Left colon (tissue), 2 donors: ENCODE measurements at regions not wholly inside any gene's neighbourhood (a gene's known extent, or its start where the extent isn't known, plus 50 kb on each side); places are given as distances from the start of the nearest gene placed in this dataset.
"Not testable (repeated sequence)": the region's sequence is repeated elsewhere in the genome, so short reads cannot be mapped to it uniquely, and the experiment has no call there.

ENCODE experiments used
- ATAC-seq: fragments of 200-7000 bp; cut with Tn5 transposase; one replicate; pipeline ENCODE4 v1.9.1; 2020; ENCODE audit warnings: mild to moderate bottlenecking, moderate library complexity
- DNase-seq, 2 donors: peaks; one replicate each; pipeline ENCODE4 v3.0.0-alpha.2; 2020
- intact Hi-C, 2 donors: fragments of 100-400 bp; cut with DNase I in 1 of 2; cut with micrococcal nuclease in 1 of 2; formaldehyde crosslinking; loops; one replicate each; pipeline versions ENCODE4 v1.11.2 to v1.14.0; 2022; cut with DNase I, micrococcal nuclease
- donor health status: DM: no; HTN: no; CAD: no.
- donor health status: DM: yes; HTN: yes; CAD: no.

DNA sequence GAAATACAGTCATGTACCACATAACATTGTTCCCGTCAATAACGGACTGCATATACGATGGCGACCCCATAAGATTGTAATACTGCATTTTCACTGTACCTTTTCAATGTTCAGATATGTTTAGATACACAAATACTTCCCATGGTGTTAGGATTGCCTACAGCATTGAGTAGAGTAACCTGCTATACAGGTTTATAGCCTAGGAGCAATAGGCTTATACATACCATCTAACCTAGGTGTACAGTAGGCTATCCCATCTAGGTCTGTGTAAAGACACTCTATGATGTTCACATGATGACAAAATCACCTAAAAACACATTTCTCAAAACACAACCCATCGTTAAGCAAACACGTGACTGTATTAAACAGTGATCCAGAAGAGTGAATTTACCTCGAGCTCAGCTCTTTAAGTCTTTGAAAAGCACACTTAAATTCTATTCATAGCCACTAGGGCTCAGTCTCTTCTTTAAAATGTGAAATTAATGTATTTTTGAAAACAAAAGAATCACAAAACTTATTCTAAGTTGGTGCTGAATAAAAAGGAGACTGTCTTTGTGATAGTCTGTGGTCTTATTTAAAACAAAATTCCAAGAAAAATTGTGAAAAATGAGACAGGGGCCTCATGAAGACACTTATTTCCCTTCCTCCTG lies 239.1 kb upstream of the ARID2 start:
- ATAC-seq (no peak), DNase-seq (no peak)
- intact Hi-C loops, result no loop called here

DNA sequence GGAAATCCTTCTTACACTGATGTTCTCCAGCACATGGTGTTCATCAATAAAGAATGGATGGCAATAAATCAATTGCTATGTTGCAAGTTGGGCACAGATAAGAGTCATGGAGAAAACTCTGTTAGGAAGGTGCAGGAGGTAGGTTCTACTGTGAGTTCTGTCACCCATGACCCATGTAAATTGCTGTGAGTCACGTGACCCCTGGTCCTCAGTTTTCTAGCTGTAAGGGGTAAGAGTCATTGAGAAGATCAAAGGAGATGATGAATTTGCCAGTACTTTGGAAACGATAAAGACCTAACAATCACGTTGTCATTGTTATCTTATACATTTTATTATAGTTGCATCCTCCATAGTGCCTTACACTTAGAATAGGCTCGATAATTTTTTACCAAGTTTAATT lies 235.2 kb upstream of the ARID2 start:
- intact Hi-C loops, result no loop called here
- DNase-seq (no peak), ATAC-seq (no peak)

DNA sequence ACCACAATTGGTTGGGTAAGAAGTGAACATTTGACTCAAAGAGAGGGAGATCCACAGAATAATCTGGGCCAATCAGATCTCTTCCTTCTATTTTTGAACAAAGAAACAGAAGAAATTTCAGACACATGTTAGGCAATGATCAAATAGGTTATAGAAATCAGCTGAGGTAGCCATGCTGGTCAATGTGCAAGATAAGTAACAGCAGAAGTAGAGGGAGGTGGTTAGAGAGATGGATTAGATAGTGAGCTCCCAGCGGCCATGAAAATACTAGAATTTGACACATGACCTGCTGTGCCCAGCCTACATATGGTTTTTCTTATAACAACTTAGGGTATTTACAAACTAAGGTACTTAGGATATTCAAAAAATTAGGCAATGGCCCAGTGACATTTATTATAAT lies 230.9 kb upstream of the ARID2 start:
- no peak for ATAC-seq
- intact Hi-C loops, result no loop called here
- DNase-seq, result no peak

- DNase-seq, result no peak
- intact Hi-C loops, result no loop called here
- ATAC-seq, result no peak
Measured at GRCh38 chr12:45502481-45503128, 226.9 kb upstream of the ARID2 start.

GRCh38 chr12:45503899-45504298 lies 225.6 kb upstream of the ARID2 start:
- intact Hi-C loops, result no loop called here
- no peak for ATAC-seq
- no peak for DNase-seq

- intact Hi-C loops, result no loop called here
- DNase-seq (no peak), ATAC-seq (no peak)
Measured at GRCh38 chr12:45504316-45505010, 225.0 kb upstream of the ARID2 start.

DNA sequence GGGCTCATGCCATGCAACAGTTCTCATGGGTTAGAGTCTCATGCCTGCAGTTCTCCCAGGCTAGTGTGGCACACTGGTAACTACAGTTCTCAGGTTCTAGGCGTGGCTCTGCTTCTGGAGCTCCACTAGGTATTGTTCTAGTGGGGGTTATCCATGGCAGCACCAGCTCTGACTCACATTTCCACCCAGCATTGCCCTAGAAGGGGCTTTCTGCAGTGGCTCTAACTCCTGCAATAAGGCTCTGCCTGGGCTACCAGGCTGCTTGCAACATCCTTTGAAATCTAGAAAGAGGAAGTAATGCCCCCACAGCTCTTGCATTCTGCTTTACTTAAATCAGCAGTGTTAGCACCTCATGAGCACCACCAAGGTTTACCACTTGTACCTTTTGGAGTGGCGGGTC lies 220.3 kb upstream of the ARID2 start:
- no peak for DNase-seq
- no peak for ATAC-seq
- intact Hi-C loops, result no loop called here

- intact Hi-C loops, result no loop called here
- ATAC-seq, result no peak
- DNase-seq, result no peak
Measured at GRCh38 chr12:45509621-45510020, 219.9 kb upstream of the ARID2 start.

DNA sequence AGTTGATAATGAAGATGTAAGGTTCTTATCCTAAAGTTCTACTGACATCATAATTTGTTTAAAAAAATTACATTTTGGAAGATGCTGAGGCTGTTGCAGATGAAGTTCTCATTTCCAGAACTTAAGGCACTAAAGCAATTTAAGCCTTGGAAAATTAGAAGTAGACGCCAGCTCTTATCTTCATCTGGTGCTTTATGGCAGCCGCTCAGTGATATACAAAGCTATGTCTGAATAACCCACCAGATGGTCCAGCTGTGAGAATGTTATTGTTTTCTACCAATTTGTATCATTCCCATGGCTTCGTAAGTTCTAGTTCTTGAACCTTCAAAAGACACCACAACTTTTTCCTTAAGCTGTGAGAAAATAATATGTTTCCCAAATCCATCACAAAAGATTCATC lies 212.1 kb upstream of the ARID2 start:
- intact Hi-C loops, result no loop called here
- no peak for DNase-seq

DNA sequence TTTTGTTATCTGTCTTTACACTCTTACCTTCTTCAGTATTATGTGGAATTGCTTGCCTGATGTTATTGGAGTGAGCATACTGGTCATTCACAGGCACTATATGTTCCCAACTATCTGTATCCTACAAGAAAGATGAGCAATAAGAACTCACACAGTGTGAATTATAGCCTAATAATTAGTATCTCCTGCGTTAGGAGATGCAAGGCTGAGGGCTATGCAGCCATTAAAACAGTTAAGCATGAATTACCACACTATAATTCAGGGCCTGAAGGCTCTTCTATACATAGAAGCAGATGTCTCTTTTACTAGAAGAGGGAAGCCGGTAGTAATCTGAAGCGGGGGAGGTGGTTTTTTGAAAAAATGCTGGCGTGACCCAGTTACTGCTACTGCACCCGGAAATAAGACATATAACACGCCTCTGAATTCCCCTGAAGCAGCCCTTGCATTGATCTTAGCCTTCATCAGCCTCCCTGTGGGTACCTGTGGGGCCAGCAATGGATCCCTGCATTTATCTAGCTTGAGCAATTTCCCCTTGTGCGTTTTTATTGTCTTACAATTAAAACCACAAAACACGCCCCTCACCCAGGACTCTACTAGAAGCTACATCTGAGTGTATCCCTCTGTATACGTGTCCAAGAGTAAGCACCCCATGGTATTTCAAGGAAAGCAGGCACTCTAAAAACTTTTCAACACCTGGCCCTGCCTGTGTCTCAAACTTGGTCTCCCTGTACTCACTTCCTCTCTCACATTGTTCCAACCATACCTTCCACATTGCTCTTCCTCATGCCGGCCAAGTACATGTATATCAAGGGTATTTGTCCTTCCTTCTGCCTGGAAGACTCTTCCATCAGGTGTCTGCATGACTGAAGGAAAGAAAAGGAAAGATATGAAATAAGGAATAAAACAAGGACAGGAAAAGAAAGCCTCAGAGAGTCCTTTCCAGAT lies 210.9 kb upstream of the ARID2 start:
- intact Hi-C loops, result no loop called here
- DNase-seq, result no peak
- no peak for ATAC-seq

More for the DNA sequence above, 212.1 kb upstream of the ARID2 start:
- ATAC-seq, result no peak

DNA sequence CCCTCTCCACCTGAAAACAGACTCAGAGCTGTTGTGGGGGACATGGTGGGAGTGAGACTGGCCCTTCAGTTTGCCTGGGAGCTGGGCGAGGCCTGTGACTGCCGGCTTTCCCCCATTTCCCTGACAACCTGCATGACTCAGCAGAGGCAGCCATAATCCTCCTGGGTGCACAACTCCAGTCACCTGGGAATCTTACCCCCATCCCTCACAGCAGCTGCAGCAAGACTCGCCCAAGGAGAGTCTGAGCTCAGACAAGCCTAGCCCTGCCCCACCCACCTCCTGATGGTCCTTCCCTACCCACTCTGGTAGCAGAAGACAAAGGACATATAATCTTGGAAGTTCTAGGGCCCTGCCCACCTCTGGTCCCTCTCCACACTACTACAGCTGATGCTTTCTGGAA lies 207.3 kb upstream of the ARID2 start:
- ATAC-seq (no peak), DNase-seq (no peak)
- intact Hi-C loops, result no loop called here

GRCh38 chr12:45526823-45527222 lies 202.7 kb upstream of the ARID2 start:
- DNase-seq, intact Hi-C loops, ATAC-seq: not testable (repeated sequence)

- ATAC-seq, result no peak
- intact Hi-C loops, result no loop called here
Measured at GRCh38 chr12:45532113-45532512, 197.4 kb upstream of the ARID2 start.

GRCh38 chr12:45535610-45536180 lies 193.8 kb upstream of the ARID2 start:
- ATAC-seq (no peak), DNase-seq (no peak)
- intact Hi-C loops, result no loop called here

More at GRCh38 chr12:45532113-45532512, 197.4 kb upstream of the ARID2 start:
- DNase-seq, result no peak

- intact Hi-C loops, result no loop called here
- ATAC-seq (no peak), DNase-seq (no peak)
Measured at GRCh38 chr12:45536284-45536683, 193.2 kb upstream of the ARID2 start.

DNA sequence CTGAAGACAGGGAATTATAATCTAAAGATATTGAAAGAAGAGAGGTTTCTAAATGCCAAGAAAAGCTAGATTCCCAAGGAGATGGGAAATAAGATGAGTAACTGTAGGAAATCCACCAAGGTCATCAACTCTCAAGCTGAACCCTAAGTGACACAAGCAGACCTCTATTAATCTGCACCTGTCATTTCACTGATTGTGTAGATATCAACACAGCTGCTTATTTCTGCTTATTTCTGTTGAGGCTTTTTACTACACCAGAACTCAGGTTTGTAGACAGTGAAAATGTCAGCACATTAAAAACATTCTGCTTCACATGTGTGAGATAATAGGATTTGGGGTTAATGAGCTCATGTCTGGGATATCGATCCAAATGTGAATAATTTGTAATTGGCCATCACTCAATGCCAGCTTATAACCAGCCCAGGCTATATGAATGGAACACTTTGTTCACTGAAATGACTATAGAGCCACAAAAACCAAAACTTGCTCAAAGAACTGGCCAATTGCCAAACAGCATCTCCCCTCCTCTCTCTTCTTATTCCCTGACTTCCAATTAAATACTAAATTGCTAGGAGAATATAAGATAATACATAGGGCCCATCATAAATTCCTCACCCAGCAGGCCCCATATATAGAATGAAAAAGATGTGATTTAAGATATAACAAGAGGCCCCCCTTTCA lies 188.7 kb upstream of the ARID2 start:
- intact Hi-C loops, result no loop called here
- DNase-seq (no peak), ATAC-seq (no peak)

DNA sequence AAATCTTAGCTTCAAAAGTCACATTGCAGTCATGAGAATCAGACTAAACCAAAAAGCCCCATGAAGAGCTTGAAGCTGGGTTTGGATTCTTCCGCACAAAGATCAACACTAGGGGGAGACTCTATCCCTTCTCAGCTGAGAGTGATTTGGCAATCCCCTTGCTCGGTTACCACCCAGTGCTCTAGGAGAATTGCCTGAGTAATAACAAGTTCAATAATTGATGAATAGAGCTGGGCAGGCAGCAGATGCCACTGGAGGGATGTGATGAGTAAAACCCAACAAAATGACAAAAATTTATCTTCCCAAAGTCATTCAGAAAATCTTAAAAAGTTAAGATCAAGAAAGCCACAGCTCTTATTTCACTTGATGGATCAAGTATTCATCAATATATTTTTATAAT lies 185.6 kb upstream of the ARID2 start:
- peak; percentile 18 to 31 for DNase-seq
- intact Hi-C loops, result no loop called here
- peak; percentile 91 for ATAC-seq

DNA sequence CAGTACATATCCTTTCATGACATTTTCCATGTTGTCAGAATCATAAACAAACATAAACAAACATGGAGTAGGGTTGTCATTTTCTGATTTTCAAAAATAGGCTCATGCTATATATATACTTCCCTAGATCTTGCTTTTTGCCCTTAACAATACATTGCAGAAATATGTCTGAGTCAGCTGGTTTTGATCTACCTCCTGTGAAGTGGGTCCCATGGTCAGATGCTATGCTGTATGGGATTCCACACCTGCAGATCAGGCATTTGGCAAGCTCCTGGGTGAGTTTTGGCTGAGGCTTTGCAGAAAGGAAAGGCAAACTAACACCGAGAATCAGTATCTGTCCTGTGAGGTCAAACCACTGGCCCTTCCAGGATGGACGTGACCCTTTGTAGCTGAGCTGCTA lies 183.0 kb upstream of the ARID2 start:
- ATAC-seq (no peak), DNase-seq (no peak)
- intact Hi-C loops, result no loop called here
